HG03575 (cell line): ENCODE measurements at regions not wholly inside any gene's neighbourhood (a gene's known extent, or its start where the extent isn't known, plus 50 kb on each side); places are given as distances from the start of the nearest gene placed in this dataset.
"Not testable (repeated sequence)": the region's sequence is repeated elsewhere in the genome, so short reads cannot be mapped to it uniquely, and the experiment has no call there.

ENCODE experiments used
- ATAC-seq: cut with Tn5 transposase; IDR thresholded peaks from one replicate; pipeline ENCODE4 v1.9.1; 2021; ENCODE audit not compliant: unreplicated experiment, insufficient number of reproducible peaks, low FRiP score; ENCODE audit errors: extremely low read depth

DNA sequence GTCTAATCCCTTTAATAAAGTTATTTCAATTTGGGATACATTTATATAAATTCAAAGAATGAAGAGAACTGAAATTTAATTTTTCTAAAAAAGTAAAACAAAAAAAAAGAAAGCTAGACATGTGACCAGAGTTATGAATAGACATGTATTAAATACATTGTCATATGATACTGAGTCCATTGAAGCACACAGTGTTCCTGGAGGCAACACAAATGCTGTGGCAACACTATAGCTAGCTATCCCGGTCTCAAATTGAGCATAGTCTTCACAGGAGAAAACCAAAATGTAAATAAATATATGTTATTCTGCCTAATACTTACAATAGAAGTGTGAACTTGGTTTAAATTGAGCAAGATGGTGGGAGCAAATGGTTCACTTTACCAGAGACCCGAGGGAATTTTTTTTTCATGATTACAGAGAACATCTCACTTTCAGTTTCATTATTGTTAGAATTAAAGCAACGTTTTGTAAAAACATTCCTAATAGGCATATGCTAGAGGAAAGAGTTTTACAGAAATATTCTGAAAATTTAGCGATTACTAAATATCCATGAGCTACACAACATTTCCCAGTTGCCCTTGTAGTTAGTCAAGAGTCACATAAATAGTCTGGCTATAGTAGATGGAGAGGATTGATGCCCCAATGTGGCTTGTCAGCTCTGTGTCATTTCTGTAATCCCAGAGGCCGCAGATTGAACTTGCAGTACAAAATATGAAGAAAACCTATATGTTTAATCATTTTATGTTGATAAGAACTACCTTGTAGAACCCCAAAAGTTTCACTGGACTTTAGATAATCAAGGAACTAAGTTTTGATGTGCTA, 775.7 kb upstream of the SPRY2 start:
- no peak for ATAC-seq

DNA sequence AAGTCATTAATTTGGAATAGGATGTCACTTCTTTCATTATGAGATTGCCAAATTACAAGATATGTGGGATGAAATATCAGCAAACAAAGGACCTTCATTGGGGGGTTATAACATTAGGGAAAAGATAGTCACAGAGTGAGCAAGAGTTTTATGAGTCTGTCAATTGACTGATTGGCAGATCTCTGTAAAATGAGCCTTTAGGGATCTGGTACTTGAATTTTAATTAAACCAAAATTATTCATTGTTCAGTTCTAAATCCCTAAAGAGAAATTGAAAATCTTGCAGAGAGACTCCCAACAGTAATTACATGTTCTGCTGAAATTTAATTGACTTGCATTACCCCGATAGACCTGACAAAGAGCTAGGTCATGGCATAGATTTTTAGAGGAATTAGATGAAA, 768.1 kb upstream of the SPRY2 start:
- ATAC-seq: no peak

DNA sequence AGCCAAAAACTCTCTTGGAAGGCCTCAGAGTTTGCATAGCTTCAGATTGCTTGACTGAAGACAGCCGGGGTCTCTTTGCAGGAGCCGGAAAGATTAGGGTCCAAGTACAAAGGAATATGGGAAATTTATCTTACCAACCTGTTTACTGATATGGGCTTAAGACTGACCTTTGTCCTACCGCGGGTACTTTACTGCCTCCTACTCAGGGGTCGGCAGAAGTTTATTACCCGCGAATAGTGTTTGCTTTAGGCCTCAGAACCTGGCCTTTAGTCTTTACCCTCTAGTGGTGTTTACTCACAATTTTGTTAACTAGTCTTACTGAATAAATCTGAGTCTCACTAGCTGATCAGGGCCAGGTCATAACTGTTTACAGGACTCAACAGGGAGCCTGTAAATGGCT, 765.4 kb upstream of the SPRY2 start:
- ATAC-seq: no peak

DNA sequence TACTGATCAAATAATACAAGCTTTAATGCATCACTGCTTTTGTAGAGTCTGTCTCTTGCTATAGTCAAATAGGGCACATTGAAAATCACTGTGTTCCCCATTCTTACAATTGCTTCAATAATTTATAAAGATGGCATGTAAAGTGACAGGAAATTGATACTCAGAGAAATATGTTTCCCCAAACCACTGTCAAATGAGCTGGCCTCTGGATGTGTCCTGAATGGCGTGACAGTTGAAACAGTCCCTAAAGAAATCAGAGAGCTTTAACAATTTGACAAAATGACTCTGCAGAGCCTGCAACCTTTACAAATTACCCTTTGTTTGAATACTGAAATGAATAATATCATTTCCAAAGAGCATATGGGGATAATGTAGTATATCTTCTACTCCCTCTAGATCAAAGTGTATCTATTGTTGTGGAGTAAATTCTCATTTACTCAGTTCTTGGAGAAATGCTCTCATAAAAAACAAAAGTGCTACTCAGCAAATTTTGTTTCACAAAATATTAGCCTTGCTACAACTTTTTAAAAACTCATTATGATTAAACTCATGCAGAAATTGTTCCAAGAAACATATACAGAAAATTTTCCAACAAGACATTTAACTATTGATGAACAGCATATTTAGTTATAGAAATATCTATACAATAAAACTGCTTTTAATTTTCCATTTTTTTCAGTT, 763.2 kb upstream of the SPRY2 start:
- no peak for ATAC-seq

DNA sequence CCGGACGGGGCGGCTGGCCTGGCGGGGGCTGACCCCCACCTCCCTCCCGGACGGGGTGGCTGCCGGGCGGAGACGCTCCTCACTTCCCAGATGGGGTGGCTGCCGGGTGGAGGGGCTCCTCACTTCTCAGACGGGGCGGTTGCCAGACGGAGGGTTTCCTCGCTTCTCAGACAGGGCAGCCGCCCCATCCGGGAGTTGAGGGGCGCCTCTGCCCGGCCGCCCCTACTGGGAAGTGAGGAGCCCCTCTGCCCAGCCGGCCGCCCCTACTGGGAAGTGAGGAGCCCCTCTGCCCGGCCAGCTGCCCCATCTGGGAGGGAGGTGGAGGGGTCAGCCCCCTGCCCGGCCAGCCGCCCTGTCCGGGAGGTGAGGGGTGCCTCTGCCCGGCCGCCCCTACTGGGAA, 761.1 kb upstream of the SPRY2 start:
- not testable (repeated sequence) for ATAC-seq

DNA sequence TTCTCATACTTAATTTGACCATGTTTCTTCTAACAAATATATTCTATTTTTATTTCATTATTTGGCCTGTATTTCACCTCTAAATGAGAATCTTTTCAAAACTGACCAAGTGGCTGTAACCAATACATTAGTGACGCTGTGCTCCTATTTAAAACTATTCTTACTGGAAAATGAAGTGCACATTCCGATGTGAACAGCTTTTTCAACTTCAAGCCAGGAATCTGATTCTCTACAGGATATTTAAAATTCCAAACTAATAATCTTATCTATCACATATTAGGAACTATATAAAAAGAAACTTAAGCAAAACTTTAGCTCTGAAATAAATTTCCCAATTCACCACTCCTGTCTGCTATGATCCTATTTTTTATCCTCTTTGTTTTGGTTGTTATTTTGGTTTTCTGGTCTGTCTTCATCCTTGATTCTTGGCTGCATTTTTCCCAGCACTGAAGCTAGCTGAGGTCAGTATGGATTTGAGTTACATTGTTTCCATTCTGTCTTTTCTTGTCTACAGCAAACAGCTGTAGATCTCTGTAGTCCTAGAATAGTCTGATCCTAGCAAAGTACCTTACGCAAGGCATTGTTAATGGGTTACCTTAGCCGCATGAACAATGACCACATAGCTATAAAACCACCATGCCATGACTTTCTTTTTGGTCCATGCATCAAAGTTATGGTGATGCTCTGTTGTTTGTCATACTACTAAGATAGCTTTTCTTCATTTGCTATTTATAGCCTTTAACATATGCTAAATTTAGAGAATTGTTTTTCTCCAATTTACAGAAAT, 748.6 kb upstream of the SPRY2 start:
- ATAC-seq: no peak

DNA sequence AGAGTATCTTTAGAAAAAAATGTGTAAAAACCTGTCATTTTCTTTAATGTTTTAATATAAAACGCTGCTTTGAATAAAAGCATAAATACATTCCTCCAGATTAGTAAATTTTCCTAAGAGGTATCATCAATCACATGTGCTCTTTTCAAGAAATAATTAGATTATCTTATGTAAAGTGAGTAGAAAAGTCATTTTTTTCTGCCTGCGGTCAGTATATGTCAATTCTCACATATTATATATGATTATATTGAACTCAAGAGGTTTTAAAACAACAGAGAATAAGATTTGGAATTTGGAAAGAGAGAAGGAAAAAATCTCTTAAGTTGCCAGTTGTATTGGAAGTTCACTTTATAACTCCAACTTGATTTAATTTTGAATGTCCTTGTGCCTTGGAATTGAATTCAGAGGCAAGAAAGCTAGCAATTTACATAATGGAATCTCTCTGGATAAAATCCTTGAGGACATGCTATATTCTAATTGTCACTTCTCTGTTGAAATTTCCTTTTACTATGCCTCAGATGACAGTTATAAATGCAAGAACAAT, 740.1 kb upstream of the SPRY2 start:
- no peak for ATAC-seq

DNA sequence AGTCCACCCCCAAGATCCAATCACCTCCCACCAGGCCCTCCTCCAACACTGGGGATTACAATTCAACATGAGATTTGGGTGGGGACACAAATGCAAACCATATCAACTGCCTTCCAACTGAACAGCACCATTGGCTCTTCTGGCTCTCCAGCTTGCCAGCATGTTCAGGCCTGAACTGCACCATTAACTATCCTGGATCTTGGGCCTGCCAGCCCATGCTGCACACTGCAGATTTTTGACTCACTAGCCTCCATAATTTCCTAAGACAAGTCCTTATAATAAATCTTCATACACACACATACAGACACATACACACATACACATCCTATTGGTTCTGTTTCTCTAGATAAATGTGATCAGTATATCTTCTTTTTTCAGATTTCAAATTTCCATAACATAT, 737.1 kb upstream of the SPRY2 start:
- ATAC-seq: no peak

DNA sequence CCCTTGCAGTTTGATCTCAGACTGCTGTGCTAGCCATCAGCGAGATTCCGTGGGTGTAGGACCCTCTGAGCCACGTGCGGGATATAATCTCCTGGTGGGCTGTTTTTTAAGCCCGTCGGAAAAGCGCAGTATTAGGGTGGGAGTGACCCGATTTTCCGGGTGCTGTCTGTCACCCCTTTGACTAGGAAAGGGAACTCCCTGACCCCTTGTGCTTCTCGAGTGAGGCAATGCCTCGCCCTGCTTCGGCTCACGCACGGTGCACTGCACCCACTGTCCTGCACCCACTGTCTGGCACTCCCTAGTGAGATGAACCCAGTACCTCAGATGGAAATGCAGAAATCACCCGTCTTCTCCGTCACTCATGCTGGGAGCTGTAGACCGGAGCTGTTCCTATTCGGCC, 728.9 kb upstream of the SPRY2 start:
- not testable (repeated sequence) for ATAC-seq

DNA sequence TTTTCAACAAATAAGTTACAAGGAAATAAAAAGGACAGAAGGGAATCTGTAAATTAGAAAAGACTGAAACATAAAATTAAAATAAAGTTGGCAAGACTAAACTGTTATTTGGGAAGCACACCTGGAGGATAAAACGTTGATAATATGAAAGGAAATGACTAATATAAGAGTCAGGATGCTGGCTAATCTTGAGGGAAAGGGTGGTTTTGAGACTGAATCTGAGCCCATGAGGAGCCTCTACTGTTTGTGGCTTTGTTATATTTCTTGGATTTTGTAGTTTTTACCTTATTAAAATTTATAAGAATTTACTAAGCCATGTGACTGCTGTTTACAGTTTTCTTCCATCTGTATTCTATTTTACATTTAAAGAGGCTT, 718.0 kb upstream of the SPRY2 start:
- no peak for ATAC-seq

DNA sequence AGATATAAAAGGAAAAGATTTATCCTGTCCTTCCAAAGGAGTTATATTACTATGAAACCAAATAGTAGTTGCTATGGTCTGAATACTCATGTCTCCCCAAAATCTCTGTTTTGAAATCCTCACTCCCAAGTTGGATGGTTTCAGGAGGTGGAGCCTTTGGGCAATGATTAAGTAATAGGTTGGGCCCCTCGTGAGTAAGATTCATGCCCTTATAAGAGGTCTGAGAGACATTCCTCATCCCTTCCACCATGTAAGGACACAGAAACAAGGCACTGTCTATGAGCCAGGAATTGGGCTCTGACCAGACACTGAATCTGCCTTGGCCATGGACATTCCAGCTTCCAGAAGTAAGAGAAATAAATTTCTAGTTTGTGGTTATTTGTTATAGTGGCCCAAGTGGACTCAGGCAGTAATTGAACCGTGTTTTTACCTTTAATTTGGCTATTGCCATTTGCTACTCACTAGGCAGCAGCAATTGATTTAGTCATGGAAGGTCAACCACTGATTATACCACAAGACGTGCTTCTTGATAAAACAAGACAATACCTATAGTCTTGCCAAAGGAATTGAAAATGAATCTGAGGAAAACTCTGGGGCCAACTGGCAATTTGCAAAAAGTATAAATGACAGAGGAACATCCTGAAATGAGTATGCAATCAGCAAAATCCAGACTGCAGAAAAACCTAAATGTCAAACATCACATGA, 717.4 kb upstream of the SPRY2 start:
- no peak for ATAC-seq

DNA sequence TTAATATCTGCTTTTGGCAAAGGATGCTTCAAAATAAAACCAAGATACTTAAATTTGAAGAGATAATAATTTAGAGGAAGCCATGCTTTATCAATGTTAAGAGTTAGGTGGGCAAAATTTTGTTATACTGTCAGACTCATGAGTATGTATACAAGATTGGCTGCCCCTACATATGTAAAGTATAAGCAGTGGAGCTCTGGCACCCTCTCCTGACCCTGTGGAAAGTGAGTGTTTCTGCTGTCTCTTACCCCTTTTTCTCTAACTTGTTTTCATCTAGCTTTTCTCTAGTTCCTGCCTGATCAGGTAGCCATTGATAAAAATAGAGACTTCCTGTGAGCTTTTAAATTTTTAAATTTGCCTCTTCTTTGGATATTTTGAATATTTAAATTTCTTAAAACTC, 710.9 kb upstream of the SPRY2 start:
- no peak for ATAC-seq

DNA sequence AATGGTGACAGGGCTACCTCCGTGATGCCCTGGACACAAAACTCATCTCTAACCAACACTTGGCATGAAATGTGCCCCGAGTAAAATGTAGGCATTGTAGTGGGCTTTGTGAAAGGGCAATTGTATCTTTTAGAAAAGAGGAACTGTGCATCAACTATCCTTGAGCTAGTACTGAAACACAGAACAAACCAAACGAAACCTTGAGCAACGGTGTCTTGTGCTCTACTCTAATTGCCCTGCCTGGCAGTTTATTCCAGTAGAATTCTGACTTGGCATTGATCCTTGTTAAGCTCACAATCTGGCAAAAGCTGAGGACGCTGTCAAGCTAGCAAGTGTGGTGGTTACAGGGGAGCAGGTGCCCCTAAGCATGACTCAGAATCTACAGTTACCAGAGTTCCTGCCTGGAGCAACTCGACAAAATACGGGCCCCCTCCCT, 707.1 kb upstream of the SPRY2 start:
- ATAC-seq: no peak

DNA sequence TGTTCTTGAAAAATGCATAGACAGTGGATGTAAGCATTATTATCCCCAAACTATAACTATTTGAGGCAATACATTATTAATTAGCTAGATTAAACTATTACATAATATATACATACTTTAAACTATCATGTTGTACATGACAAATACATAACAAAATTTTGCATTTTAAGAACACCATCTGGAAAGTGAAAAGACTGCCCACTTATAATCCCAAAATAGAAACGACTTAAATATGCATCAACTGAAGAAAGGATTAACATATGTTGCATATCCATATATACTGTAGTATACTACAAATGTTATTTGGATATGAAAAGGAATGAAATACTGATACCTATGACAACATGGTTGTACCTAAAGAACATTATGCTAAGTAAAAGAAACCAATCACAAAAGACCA, 700.8 kb upstream of the SPRY2 start:
- no peak for ATAC-seq

DNA sequence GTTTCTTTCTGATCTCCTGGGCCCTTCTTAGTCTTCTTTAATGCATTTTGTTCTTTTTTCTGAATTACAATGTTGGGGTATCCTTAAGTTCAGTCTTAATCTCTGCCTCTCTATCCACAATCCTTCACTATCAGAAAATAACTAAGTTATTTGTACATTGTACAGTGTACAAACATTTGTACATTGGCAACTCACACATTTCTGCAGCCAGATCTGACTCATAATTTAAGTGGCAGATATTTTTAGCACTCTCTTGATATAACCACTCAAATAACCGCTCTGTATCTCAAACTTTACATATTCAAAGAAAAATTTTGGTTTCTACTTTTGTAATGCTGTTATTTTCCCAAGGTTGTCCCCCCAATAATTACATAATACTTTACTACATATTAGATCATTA, 691.1 kb upstream of the SPRY2 start:
- no peak for ATAC-seq

DNA sequence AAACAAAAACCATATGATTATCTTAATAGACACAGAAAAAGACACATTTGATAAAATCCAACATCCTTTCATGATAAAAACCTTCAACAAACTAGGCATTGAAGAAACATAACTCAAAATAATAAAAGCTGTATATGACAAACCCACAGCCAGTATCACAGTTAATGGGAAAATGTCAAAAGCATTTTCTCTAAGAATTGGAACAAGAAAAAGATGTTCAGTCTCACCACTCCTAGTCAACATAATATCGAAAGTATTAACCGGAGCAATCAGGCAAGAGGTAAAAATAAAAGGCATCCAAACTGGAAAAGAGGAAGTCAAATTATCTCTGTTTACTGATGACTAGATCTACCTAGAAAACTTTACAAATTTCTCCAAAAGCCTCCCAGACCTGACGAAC, 684.2 kb upstream of the SPRY2 start:
- no peak for ATAC-seq

DNA sequence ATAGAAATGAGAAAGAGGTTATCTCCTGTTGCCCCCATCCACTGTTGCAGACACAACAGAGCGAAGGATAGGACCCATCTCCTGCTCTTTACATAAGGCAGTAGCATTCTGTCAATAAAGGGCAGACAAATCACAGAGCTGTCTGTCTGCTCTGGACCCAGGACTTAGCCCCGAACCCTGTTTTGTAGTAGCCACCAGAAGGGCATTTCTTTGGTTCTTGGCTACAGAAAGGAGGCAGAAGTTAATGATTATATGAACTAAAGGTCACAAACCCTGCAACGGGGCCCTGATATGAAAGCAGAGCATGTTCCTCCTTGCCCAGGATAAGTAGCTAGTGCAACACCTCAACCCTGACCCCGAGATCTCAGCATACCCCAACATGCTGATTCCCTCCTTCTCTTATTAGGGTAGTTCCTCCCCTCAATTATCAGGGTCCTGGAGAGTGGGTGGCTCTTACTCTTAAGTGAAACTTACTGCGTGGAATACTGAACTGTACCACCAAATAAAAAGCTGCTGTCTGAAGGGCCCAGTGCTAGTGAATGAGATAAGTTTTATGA, 680.4 kb upstream of the SPRY2 start:
- ATAC-seq: no peak

DNA sequence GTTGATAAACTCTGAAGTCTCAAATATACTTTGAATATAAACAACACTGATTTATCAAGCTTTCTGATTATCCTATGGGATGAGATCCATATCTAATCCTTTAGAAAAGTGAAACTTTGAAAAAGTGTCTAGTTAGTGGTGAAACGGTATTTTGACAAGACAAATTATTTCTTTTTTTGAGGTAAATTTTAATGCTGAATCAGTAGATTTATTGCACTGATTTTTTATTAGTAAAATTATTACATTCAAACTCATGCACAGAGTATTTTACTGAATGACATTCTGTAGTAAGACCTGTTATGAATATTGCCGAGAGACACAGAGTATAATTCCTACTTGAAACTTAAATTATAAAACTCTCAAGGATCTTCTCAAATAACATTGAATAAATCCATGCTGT, 679.1 kb upstream of the SPRY2 start:
- no peak for ATAC-seq

DNA sequence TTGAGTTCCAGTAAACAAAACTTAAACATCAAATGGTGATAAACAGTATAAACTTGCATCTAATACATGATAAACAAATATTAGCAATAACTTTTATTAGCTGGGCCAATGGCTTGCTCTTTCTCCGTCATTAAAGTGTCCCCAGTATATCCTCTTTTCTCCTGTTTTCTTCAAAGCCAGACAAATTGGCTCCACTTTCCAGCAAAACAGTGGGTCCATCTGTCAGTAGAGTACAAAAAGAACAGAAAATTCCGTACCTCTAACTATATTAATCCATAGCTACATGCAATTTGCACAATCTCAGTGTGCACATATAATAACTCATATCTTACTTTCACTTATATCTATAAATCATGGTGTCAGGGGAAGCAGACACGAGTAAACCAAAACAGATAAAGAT, 678.0 kb upstream of the SPRY2 start:
- no peak for ATAC-seq
